Superior temporal gyrus (tissue), 1 donor: ENCODE measurements at regions not wholly inside any gene's neighbourhood (a gene's known extent, or its start where the extent isn't known, plus 50 kb on each side); places are given as distances from the start of the nearest gene placed in this dataset.
"Not testable (repeated sequence)": the region's sequence is repeated elsewhere in the genome, so short reads cannot be mapped to it uniquely, and the experiment has no call there.

ENCODE experiments used
- DNase-seq: peaks from one replicate; pipeline ENCODE4 v3.0.0-alpha.2; 2016; ENCODE audit errors: extremely low spot score

DNA sequence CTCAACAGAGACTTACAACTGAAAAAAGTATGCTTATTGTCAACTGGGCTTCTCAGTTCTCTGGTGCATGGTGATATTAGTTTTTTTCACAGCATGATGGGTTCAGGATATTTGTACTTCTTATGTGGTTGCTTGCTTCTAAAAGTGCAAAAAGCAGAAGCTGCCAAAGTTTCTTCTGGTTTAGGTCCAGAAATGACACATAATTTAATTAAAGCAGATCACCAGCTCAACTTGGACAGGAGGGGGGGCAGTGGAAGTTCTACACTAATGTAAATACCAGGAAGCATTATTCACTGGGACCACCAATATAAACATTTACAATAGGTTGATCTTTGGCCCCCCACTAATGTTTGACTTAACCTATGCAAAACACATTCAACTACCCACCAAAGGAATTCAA is 354.8 kb upstream of the BRINP3 start:
- no peak for DNase-seq

DNA sequence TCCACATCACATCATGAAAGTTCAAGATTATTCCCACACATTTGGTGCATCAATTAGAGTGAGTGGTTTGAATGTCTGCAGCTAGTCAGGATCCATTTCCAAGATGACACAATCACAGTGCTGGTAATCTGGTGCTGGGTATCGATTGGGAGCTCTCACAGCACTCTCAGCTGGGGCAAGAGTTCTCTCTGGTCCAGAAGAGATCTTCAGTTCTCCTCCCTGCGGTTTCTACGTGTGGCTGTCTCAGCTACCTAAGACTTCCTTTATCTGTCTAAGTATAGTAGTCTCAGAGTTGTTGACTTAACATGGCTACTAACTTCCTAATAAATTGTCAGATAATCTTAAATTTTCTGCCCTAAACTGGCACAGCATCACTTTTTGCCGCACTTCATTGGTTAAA is 358.0 kb upstream of the BRINP3 start:
- DNase-seq, result no peak

DNA sequence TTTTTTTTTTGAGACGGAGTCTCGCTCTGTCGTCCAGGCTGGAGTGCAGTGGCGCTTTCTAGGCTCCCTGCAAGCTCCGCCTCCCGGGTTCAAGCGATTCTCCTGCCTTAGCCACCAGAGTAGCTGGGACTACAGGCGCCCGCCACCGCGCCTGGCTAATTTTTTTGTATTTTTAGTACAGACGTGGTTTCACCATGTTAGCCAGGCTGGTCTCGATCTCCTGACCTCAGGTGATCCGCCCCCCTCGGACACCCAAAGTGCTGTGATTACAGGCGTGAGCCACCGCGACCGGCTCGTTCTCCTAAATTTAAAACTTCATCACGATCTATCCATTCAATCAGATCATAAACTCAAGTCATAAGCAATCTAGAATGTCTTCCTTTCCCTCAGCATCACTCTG is 359.5 kb upstream of the BRINP3 start:
- DNase-seq, result not testable (repeated sequence)

- DNase-seq, result no peak
These were observed 360.2 kb upstream of the BRINP3 start for GRCh38 chr1:190837888-190838287.

DNA sequence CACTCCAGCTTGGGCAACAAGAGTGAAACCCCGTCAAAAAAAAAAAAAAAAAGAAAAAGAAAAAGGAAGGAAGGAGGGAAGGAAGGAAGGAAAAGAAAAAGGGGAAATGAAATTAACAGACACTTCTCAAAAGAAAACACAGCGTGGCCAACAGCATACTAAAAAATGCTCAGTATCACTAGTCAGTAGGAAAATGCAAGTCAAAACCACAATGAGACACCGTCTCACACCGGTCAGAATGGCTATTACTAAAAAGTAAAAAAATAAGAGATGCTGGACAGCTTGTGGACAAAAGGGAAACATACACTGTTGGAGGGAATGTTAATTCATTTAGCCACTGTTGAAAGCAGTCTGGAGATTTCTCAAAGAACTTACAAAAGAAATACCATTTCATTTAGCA is 369.5 kb upstream of the BRINP3 start:
- no peak for DNase-seq

- DNase-seq, result no peak
These were observed 371.7 kb upstream of the BRINP3 start for GRCh38 chr1:190849346-190849745.

DNA sequence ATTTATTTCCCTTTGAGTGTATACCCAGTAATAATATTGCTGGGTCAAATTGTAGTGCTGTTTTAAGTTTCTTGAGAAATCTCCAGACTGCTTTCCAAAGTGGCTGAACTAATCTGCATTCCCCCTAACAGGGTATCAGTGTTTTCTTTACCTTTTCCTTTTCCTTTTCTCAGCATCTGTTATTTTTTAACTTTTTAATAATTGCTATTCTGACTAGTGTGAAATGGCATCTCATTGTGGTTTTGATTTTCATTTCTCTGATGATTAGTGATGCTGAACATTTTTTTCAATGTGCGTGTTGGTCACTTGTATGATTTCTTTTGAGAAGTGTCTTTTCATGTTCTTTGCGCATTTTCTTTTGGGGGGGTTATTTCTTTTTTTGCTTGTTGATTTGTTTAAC is 374.9 kb upstream of the BRINP3 start:
- DNase-seq, result no peak

DNA sequence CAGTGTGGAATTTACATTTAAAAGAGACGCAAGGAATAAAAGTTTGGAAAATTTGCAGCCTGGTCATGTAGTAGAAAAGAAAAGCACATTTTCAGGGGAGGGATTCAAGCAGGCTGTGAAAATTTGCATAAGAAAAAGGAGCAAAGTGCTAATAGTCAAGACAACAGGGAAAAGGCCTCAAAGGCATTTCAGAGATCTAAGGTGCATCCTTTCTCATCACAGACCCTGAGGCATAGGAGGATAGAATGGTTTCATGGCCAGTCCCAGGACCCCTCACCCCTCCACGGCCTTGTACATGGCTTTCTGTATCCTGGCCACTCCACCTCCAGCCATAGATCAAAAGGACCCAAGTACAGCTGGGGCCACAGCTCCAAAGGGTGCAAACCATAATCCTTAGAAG is 380.5 kb upstream of the BRINP3 start:
- DNase-seq, result no peak

DNA sequence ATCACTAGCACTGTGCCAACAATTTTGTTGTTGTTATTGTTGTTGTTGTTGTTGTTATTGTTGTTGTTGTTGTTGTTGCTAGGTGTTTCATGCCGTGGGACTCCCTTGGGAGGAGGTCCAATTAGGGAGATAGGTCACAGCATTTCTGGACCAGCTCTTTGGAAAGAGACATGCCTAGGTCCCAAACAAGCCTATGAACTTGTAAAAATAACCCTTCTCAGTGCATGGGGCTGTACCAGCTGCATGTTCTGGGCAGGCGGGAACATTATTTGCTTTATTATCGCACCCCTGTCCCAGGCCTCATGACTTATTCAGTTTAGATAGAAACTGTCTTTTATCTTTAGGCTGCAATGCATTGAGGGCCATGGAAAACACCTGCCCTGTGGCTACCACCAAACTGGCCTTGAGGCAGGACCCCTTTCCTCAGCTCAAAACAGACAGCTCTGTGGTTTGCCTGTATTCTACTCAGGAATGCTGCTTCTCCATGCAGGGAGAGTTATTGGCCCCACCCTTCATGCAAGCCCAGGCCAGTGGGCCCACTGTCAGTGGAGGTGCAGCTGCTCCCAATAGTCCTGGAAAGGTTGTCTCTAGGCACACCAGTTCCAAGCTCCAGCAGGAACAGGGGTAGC is 386.5 kb upstream of the BRINP3 start:
- DNase-seq, result no peak

DNA sequence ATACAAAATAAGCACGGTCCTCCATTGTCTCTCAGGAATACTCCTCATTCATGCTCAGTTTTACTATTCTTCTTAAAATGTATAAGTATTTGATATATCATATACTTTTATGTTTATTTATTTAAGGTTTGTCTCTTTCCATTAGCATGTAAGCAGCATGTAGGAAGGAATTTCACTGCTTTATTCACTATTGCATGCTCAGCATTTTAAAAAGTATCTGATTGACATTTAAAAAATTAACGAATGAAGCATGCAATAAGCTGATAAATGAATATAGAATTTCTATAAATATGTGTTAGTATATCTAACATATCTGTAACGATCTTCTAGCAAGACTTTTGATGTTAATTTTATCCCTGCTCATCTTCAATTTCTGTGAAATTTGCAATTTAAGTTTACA is 402.7 kb upstream of the BRINP3 start:
- DNase-seq, result no peak

GRCh38 chr1:190881064-190881463 is 403.4 kb upstream of the BRINP3 start:
- no peak for DNase-seq

GRCh38 chr1:190897233-190897632 is 419.6 kb upstream of the BRINP3 start:
- DNase-seq, result no peak

GRCh38 chr1:190904091-190904695 is 426.5 kb upstream of the BRINP3 start:
- no peak for DNase-seq

- DNase-seq, result no peak
These were observed 428.6 kb upstream of the BRINP3 start for GRCh38 chr1:190906206-190906725.

DNA sequence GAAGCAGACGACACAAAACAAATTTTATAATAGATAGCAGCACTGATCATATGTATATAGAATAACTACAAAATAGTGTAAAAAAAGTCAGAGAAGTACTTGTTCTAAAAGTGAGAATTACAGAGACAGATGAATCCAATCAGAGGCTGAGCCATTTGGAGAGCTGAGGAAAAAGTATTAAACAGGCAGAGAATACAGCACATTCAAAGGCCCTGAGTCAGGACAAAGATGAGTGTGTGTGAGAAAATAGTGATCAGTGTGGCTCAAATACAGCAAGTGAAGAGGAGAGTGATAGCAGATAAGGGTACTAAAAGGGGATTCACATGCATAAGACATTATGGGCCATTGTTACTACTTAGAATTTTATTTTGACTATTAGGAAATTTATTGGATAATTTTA is 430.6 kb upstream of the BRINP3 start:
- no peak for DNase-seq

GRCh38 chr1:190908691-190909090 is 431.0 kb upstream of the BRINP3 start:
- no peak for DNase-seq

DNA sequence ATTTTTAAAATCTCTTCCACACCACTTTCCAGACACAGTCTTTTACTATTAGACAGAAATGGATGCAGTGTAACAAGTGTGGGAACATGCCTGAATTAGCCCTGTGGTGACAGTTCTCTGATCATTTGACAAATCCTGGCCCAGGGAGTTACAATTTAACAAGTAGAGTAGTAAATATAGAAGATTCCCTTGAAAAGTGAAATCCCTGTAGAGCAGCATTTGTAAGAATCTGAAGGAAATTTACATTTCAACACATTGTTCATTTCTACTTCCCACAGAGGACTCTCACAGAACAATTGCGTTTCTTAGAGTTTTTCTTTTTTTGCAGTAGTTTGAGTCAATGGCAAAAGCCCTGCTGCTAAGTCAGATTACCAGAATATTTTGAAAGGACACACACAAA is 458.3 kb upstream of the BRINP3 start:
- DNase-seq, result no peak

GRCh38 chr1:190936337-190936736 is 458.7 kb upstream of the BRINP3 start:
- no peak for DNase-seq

GRCh38 chr1:190940951-190941350 is 463.3 kb upstream of the BRINP3 start:
- DNase-seq, result no peak

GRCh38 chr1:190942475-190942874 is 464.8 kb upstream of the BRINP3 start:
- DNase-seq, result no peak

GRCh38 chr1:190943722-190944121 is 466.1 kb upstream of the BRINP3 start:
- DNase-seq, result not testable (repeated sequence)

DNA sequence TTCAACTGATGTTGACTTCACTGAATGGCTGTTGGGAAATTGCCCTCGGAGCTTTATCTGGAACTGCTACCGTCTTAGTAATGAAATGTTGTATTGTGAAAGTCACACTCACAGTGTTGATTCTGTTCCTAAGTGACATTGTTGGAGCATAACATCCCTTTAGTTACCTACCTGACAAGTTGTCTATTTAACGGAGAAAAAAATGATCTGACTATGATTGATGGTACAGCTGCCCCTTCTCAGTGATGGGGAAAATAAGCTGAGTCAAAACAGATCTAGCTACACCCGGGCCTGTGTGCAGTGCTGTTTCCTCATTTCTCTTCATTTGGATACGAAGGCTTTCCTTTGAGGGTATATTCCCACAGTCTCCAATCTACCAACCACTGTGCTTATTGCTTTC is 472.3 kb upstream of the BRINP3 start:
- no peak for DNase-seq

GRCh38 chr1:190957565-190957964 is 479.9 kb upstream of the BRINP3 start:
- no peak for DNase-seq

- no peak for DNase-seq
These were observed 485.7 kb upstream of the BRINP3 start for GRCh38 chr1:190963321-190963720.
